Erythroblast (primary cell): ENCODE measurements at regions not wholly inside any gene's neighbourhood (a gene's known extent, or its start where the extent isn't known, plus 50 kb on each side); places are given as distances from the start of the nearest gene placed in this dataset.

Experiments
- GATA1 ChIP-seq: IDR thresholded peaks from 2 replicates; pipeline ENCODE4 v1.6.1; 2011; ENCODE audit warnings: low read depth, mild to moderate bottlenecking, control low read depth, low read length, moderate library complexity
- POLR2A ChIP-seq: IDR thresholded peaks from 2 replicates; pipeline ENCODE4 v1.6.1; 2011; ENCODE audit warnings: mild to moderate bottlenecking, low read length

GRCh38 chr7:85554236-85555178 lies 367.7 kb upstream of the SEMA3D start:
- TF ChIP-seq POLR2A (no peak), GATA1 (no peak)
